Tibial nerve (tissue), 4 donors: ENCODE measurements at regions not wholly inside any gene's neighbourhood (a gene's known extent, or its start where the extent isn't known, plus 50 kb on each side); places are given as distances from the start of the nearest gene placed in this dataset.

ENCODE experiments used
- CTCF ChIP-seq, 5 experiments: fragments of 200-600 bp in 3 of 5; fragments of 450-650 bp in 2 of 5; sonication (generic) in 3 of 5; IDR thresholded peaks; one replicate each; pipeline ENCODE4 v1.5.1; 2016 to 2019; ENCODE audit warnings: antibody characterized with exemption in 5 of 5, mild to moderate bottlenecking in 3 of 5, moderate library complexity in 2 of 5
- EP300 ChIP-seq, 2 donors: sonication (generic); formaldehyde crosslinking; IDR thresholded peaks; one replicate each; pipeline ENCODE4 v1.6.1; 2017; ENCODE audit warnings: antibody characterized with exemption in 2 of 2, mild to moderate bottlenecking in 1 of 2

DNA sequence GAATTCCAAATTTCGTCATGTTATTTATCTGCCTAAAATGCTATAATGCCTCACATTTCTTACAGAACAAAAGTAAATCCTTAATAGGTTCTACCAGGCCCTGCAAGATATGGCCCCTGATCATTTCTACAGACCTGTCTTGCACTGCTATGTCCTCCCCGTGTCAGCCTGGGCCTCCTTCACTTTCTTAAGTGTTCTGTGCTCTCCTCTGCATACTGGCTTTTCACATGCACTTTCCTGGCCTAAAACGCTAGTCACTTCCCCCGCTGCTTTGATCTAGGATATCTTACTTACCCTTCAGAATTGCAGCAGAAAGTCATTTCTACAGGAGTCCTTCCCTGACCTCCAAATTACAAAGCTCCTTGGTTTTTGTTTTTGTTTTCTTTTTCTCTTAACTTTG is 551.3 kb downstream of the NSUN3 start:
- no peak for TF ChIP-seq CTCF (IDR thresholded peaks at IDR 0.05)
- no peak for TF ChIP-seq EP300 (IDR thresholded peaks at IDR 0.05)
